Tibial nerve (tissue), 4 donors: ENCODE measurements at regions not wholly inside any gene's neighbourhood (a gene's known extent, or its start where the extent isn't known, plus 50 kb on each side); places are given as distances from the start of the nearest gene placed in this dataset.

Experiments
- CTCF ChIP-seq, 5 experiments: fragments of 200-600 bp in 3 of 5; fragments of 450-650 bp in 2 of 5; sonication (generic) in 3 of 5; IDR thresholded peaks; one replicate each; pipeline ENCODE4 v1.5.1; 2016 to 2019; ENCODE audit warnings: antibody characterized with exemption in 5 of 5, mild to moderate bottlenecking in 3 of 5, moderate library complexity in 2 of 5
- EP300 ChIP-seq, 2 donors: sonication (generic); formaldehyde crosslinking; IDR thresholded peaks; one replicate each; pipeline ENCODE4 v1.6.1; 2017; ENCODE audit warnings: antibody characterized with exemption in 2 of 2, mild to moderate bottlenecking in 1 of 2
- POLR2A ChIP-seq, 2 donors: fragments of 450-650 bp; IDR thresholded peaks; one replicate each; pipeline ENCODE4 v1.6.1; 2017; ENCODE audit warnings: antibody characterized with exemption in 2 of 2, mild to moderate bottlenecking in 2 of 2, moderate library complexity in 2 of 2

DNA sequence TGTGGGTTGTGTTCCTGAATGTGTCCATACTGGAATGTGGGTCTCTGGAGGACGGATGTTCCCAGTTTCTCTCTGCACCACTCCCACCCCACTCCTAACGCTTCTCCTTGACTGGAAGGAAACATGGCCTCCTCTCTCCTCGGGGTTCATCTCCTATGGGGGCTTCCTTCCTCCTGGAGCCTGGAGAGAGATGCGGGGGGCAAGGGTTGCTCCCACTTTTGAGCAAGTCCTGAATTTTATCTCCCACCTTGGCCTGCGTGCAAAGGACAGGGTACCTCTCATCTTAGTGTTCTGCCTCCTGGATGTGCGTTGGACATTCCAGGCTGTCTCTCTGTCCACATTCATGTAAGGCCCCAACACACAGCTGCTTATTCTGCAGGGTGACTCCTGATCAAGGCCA is 52.5 kb upstream of the UQCRFS1 start:
- no peak for TF ChIP-seq CTCF (IDR thresholded peaks at IDR 0.05)
- no peak for TF ChIP-seq POLR2A (IDR thresholded peaks at IDR 0.05)
- no peak for TF ChIP-seq EP300 (IDR thresholded peaks at IDR 0.05)
